HUES64 (cell line): ENCODE measurements at regions not wholly inside any gene's neighbourhood (a gene's known extent, or its start where the extent isn't known, plus 50 kb on each side); places are given as distances from the start of the nearest gene placed in this dataset.

ENCODE experiments used
- H3K27ac ChIP-seq: 2 replicates; pipeline ENCODE4 v1.7.0; 2013; ENCODE audit warnings: low read depth, low read length, inconsistent platforms
- H3K27me3 ChIP-seq: 2 replicates; pipeline ENCODE4 v1.6.1; 2013; ENCODE audit warnings: mild to moderate bottlenecking, low read length; ENCODE audit not compliant: insufficient read depth
- H3K36me3 ChIP-seq: 2 replicates; pipeline ENCODE4 v1.6.1; 2013; ENCODE audit warnings: mild to moderate bottlenecking, low read length; ENCODE audit not compliant: insufficient read depth
- H3K4me1 ChIP-seq: 2 replicates; pipeline ENCODE4 v1.6.1; 2013; ENCODE audit warnings: mild to moderate bottlenecking, low read length, moderate library complexity; ENCODE audit not compliant: insufficient read depth
- H3K4me3 ChIP-seq: 2 replicates; pipeline ENCODE4 v1.5.1; 2013; ENCODE audit warnings: mild to moderate bottlenecking, low read length, moderate library complexity
- H3K9ac ChIP-seq: 2 replicates; pipeline ENCODE4 v1.6.1; 2013; ENCODE audit warnings: mild to moderate bottlenecking, low read depth, low read length
- H3K9me3 ChIP-seq: 2 replicates; pipeline ENCODE4 v1.6.1; 2013; ENCODE audit warnings: low read depth, low read length; ENCODE audit not compliant: insufficient read depth
- WGBS: fragments of 150-250, 120-280 bp; methylation state at CpG from one replicate; pipeline ENCODE4 v1.1.7; 2013; ENCODE audit warnings: missing lambda C conversion rate; 5-methylcytosine and 5-hydroxymethylcytosine counted together

GRCh38 chr13:81058211-81058915, 717.4 kb upstream of the SPRY2 start:
- Histone ChIP-seq H3K9ac (no peak overlapping the region), H3K27ac (no peak overlapping the region), H3K27me3 (no peaks in the 10 kb centered on the region), H3K9me3 (no peaks in the 10 kb centered on the region), H3K36me3 (no peaks in the 10 kb centered on the region), H3K4me3 (no peak overlapping the region), H3K4me1 (no peaks in the 10 kb centered on the region)
- 100% methylated on average over 3 of the region's 3 CpGs for WGBS

- H3K9me3 ChIP-seq, result no peaks in the 10 kb centered on the region
- H3K4me1 ChIP-seq, result no peaks in the 10 kb centered on the region
- no peaks in the 10 kb centered on the region for H3K27me3 ChIP-seq
- no peaks in the 10 kb centered on the region for H3K36me3 ChIP-seq
- no peak overlapping the region for H3K9ac ChIP-seq
- no peak overlapping the region for H3K27ac ChIP-seq
- no peak overlapping the region for H3K4me3 ChIP-seq
Measured at GRCh38 chr13:81051873-81052272, 710.9 kb upstream of the SPRY2 start.

- Histone ChIP-seq H3K27ac (no peak overlapping the region), H3K4me3 (no peak overlapping the region), H3K27me3 (no peaks in the 10 kb centered on the region), H3K36me3 (no peaks in the 10 kb centered on the region), H3K9ac (no peak overlapping the region), H3K4me1 (no peaks in the 10 kb centered on the region), H3K9me3 (no peaks in the 10 kb centered on the region)
- WGBS, result 97% methylated on average over 6 of the region's 7 CpGs
Measured at GRCh38 chr13:81048026-81048461, 707.1 kb upstream of the SPRY2 start.

- Histone ChIP-seq H3K4me3 (no peak overlapping the region), H3K4me1 (no peaks in the 10 kb centered on the region), H3K27me3 (no peaks in the 10 kb centered on the region), H3K36me3 (no peaks in the 10 kb centered on the region), H3K9ac (no peak overlapping the region), H3K9me3 (peaks cover 11% of the 10 kb centered on the region; the same call in 1 of the 2 replicates), H3K27ac (no peak overlapping the region)
- WGBS, result no CpG with 5 or more reads among the region's 1 CpG
Measured at GRCh38 chr13:81041761-81042160, 700.8 kb upstream of the SPRY2 start.

- Histone ChIP-seq H3K4me3 (no peak overlapping the region), H3K27me3 (no peaks in the 10 kb centered on the region), H3K4me1 (no peaks in the 10 kb centered on the region), H3K36me3 (no peaks in the 10 kb centered on the region), H3K27ac (no peak overlapping the region), H3K9me3 (no peaks in the 10 kb centered on the region), H3K9ac (no peak overlapping the region)
- WGBS, result 100% methylated on average over 1 of the region's 1 CpG
Measured at GRCh38 chr13:81031996-81032395, 691.1 kb upstream of the SPRY2 start.

- H3K27ac ChIP-seq, result no peak overlapping the region
- no peaks in the 10 kb centered on the region for H3K4me1 ChIP-seq
- no peaks in the 10 kb centered on the region for H3K9me3 ChIP-seq
- no peak overlapping the region for H3K4me3 ChIP-seq
- no peak overlapping the region for H3K9ac ChIP-seq
- no peaks in the 10 kb centered on the region for H3K27me3 ChIP-seq
- no peaks in the 10 kb centered on the region for H3K36me3 ChIP-seq
- WGBS, result 98% methylated on average over 3 of the region's 3 CpGs
Measured at GRCh38 chr13:81025091-81025490, 684.2 kb upstream of the SPRY2 start.

- no peak overlapping the region for H3K9ac ChIP-seq
- no peaks in the 10 kb centered on the region for H3K36me3 ChIP-seq
- no peaks in the 10 kb centered on the region for H3K4me1 ChIP-seq
- no peaks in the 10 kb centered on the region for H3K9me3 ChIP-seq
- no peak overlapping the region for H3K4me3 ChIP-seq
- no peak overlapping the region for H3K27ac ChIP-seq
- WGBS, result 93% methylated on average over 4 of the region's 5 CpGs
- no peaks in the 10 kb centered on the region for H3K27me3 ChIP-seq
Measured at GRCh38 chr13:81021284-81021840, 680.4 kb upstream of the SPRY2 start.

GRCh38 chr13:81020010-81020409, 679.1 kb upstream of the SPRY2 start:
- Histone ChIP-seq H3K27ac (no peak overlapping the region), H3K36me3 (no peaks in the 10 kb centered on the region), H3K4me1 (no peaks in the 10 kb centered on the region), H3K9me3 (no peaks in the 10 kb centered on the region), H3K27me3 (no peaks in the 10 kb centered on the region), H3K9ac (no peak overlapping the region), H3K4me3 (no peak overlapping the region)
- 92% methylated on average over 1 of the region's 2 CpGs for WGBS

- H3K9ac ChIP-seq, result no peak overlapping the region
- H3K27ac ChIP-seq, result no peak overlapping the region
- no peak overlapping the region for H3K4me3 ChIP-seq
- 88% methylated on average over 3 of the region's 3 CpGs for WGBS
- H3K27me3 ChIP-seq, result no peaks in the 10 kb centered on the region
- no peaks in the 10 kb centered on the region for H3K9me3 ChIP-seq
- no peaks in the 10 kb centered on the region for H3K4me1 ChIP-seq
- H3K36me3 ChIP-seq, result no peaks in the 10 kb centered on the region
Measured at GRCh38 chr13:81018936-81019335, 678.0 kb upstream of the SPRY2 start.

GRCh38 chr13:81017513-81018152, 676.7 kb upstream of the SPRY2 start:
- no peak overlapping the region for H3K27ac ChIP-seq
- no peak overlapping the region for H3K4me3 ChIP-seq
- WGBS, result 91% methylated on average over 1 of the region's 4 CpGs
- no peaks in the 10 kb centered on the region for H3K27me3 ChIP-seq
- no peaks in the 10 kb centered on the region for H3K4me1 ChIP-seq
- H3K9me3 ChIP-seq, result no peaks in the 10 kb centered on the region
- no peak overlapping the region for H3K9ac ChIP-seq
- H3K36me3 ChIP-seq, result no peaks in the 10 kb centered on the region

- no peaks in the 10 kb centered on the region for H3K36me3 ChIP-seq
- H3K27me3 ChIP-seq, result no peaks in the 10 kb centered on the region
- 96% methylated on average over 4 of the region's 4 CpGs for WGBS
Measured at GRCh38 chr13:81012031-81012430, 671.1 kb upstream of the SPRY2 start.

More at GRCh38 chr13:81012031-81012430, 671.1 kb upstream of the SPRY2 start:
- Histone ChIP-seq H3K27ac (no peak overlapping the region), H3K9ac (no peak overlapping the region), H3K4me3 (no peak overlapping the region), H3K4me1 (no peaks in the 10 kb centered on the region), H3K9me3 (peaks cover 3% of the 10 kb centered on the region; the same call in 1 of the 2 replicates)
